ENCODE measurements at regions not wholly inside any gene's neighbourhood (a gene's known extent, or its start where the extent isn't known, plus 50 kb on each side); places are given as distances from the start of the nearest gene placed in this dataset.

DNA sequence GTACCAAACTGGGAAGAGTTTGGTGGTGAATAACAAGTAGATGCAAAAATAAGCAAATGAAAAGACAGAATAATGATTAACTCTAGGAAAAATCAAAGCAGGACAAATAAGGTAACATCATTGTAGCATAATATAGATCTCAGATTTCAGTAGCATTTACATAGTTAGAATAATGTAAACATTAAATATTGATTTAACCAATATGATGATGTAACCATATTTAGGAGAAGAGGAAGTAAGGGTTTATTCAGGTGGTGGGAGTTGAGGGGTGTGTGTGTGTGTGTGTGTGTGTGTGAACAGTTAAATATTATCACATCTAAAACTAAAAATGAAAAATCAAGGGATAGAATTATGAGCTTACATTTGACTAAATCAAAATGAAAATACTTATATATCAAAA is 143.4 kb downstream of the NPR3 start:
- ChIA-PET CTCF (interaction anchor here (0.7 kb wide), 2 partner anchors 94 to 147 kb away, joined by 3 to 6 read pairs; no protein-coding TSS in a partner anchor), POLR2A (ENCODE audit: unreplicated experiment) (no interaction called here)
- Histone ChIP-seq H3K9me3 (ENCODE audit: insufficient read depth, low read depth) (no peaks in the 10 kb centered on the region; the same call in 1 of the 2 replicates), H3K4me3 (no peak overlapping the region), H3F3A (ENCODE audit: insufficient read depth, low read depth) (peaks cover 7% of the 10 kb centered on the region), H3K9me2 (ENCODE audit: insufficient read depth) (no peaks in the 10 kb centered on the region), H3K79me2 (ENCODE audit: low read depth) (no peaks in the 10 kb centered on the region), H3K27me3 (ENCODE audit: insufficient read depth, low read depth) (peaks cover 10% of the 10 kb centered on the region; the same call in 1 of the 2 replicates), H3K4me1 (replicated peaks; ENCODE audit: insufficient read depth) (peaks cover 6% of the 10 kb centered on the region; the same call in 1 of the 2 replicates), H3K36me3 (ENCODE audit: low read depth) (no peaks in the 10 kb centered on the region), H3K4me2 (no peak overlapping the region), H2AFZ (no peak overlapping the region), H4K20me1 (ENCODE audit: insufficient read depth) (no peaks in the 10 kb centered on the region), H3K27ac (no peak overlapping the region)
- no TSS peak for BruUV-seq (replicated peaks)
- DNase-seq: no peak
- intact Hi-C loops (cut with micrococcal nuclease; ENCODE audit: unreplicated experiment): loop anchor here (5.0 kb wide), 3 partner anchors 153 to 448 kb away; no protein-coding TSS in a partner anchor
- TF ChIP-seq EZH2 (IDR thresholded peaks at IDR 0.05; ENCODE audit: low read depth): no peak
- TF ChIP-seq, protein P1, sequence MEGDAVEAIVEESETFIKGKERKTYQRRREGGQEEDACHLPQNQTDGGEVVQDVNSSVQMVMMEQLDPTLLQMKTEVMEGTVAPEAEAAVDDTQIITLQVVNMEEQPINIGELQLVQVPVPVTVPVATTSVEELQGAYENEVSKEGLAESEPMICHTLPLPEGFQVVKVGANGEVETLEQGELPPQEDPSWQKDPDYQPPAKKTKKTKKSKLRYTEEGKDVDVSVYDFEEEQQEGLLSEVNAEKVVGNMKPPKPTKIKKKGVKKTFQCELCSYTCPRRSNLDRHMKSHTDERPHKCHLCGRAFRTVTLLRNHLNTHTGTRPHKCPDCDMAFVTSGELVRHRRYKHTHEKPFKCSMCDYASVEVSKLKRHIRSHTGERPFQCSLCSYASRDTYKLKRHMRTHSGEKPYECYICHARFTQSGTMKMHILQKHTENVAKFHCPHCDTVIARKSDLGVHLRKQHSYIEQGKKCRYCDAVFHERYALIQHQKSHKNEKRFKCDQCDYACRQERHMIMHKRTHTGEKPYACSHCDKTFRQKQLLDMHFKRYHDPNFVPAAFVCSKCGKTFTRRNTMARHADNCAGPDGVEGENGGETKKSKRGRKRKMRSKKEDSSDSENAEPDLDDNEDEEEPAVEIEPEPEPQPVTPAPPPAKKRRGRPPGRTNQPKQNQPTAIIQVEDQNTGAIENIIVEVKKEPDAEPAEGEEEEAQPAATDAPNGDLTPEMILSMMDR (conservative IDR thresholded peaks at IDR 0.05): no peak

DNA sequence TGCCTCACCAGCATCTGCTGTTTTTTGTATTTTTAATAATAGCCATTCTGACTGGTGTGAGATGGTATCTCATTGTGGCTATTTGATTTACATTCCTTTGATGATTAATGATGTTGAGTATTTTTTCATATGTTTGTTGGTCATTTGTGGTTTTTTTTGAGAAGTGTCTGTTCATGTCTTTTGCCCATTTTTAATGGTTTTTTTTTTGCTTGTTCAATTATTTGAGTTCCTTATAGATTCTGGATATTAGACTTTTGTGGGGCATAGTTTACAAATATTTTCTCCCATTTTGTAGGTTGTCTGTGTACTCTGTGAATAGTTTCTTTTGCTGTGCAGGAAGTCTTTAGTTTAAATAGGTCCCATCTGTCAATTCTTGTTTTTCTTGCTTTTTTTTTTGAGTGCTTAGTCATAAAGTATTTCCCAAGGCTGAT is 148.1 kb downstream of the NPR3 start:
- no peak for DNase-seq
- Histone ChIP-seq H3K4me3 (no peak overlapping the region), H2AFZ (no peak overlapping the region), H3K9me3 (ENCODE audit: insufficient read depth, low read depth) (no peaks in the 10 kb centered on the region; the same call in 1 of the 2 replicates), H3K4me1 (replicated peaks; ENCODE audit: insufficient read depth) (no peaks in the 10 kb centered on the region), H3K27me3 (ENCODE audit: insufficient read depth, low read depth) (no peaks in the 10 kb centered on the region), H4K20me1 (ENCODE audit: insufficient read depth) (no peaks in the 10 kb centered on the region), H3K27ac (no peak overlapping the region), H3K4me2 (no peak overlapping the region), H3K36me3 (ENCODE audit: low read depth) (no peaks in the 10 kb centered on the region), H3F3A (ENCODE audit: insufficient read depth, low read depth) (peaks cover 10% of the 10 kb centered on the region), H3K9me2 (ENCODE audit: insufficient read depth) (no peaks in the 10 kb centered on the region), H3K79me2 (ENCODE audit: low read depth) (no peaks in the 10 kb centered on the region)
- TF ChIP-seq, protein P1 (conservative IDR thresholded peaks at IDR 0.05): no peak
- no peak for TF ChIP-seq EZH2 (IDR thresholded peaks at IDR 0.05; ENCODE audit: low read depth)
- intact Hi-C loops (cut with micrococcal nuclease; ENCODE audit: unreplicated experiment): no loop called here
- BruUV-seq (replicated peaks): no TSS peak
- CTCF ChIA-PET: no interaction called here
- POLR2A ChIA-PET (ENCODE audit: unreplicated experiment): no interaction called here

- Histone ChIP-seq H3K36me3 (ENCODE audit: low read depth) (no peaks in the 10 kb centered on the region), H3F3A (ENCODE audit: insufficient read depth, low read depth) (no peaks in the 10 kb centered on the region), H4K20me1 (ENCODE audit: insufficient read depth) (no peaks in the 10 kb centered on the region), H3K4me3 (no peak overlapping the region), H3K4me1 (replicated peaks; ENCODE audit: insufficient read depth) (no peaks in the 10 kb centered on the region), H3K27ac (no peak overlapping the region), H3K79me2 (ENCODE audit: low read depth) (no peaks in the 10 kb centered on the region), H3K9me3 (ENCODE audit: insufficient read depth, low read depth) (no peaks in the 10 kb centered on the region), H2AFZ (no peak overlapping the region), H3K27me3 (ENCODE audit: insufficient read depth, low read depth) (no peaks in the 10 kb centered on the region), H3K4me2 (no peak overlapping the region), H3K9me2 (ENCODE audit: insufficient read depth) (no peaks in the 10 kb centered on the region)
- CTCF ChIA-PET: no interaction called here
- no peak for DNase-seq
- intact Hi-C loops (cut with micrococcal nuclease; ENCODE audit: unreplicated experiment): no loop called here
- no TSS peak for BruUV-seq (replicated peaks)
- no peak for TF ChIP-seq EZH2 (IDR thresholded peaks at IDR 0.05; ENCODE audit: low read depth)
- TF ChIP-seq, protein P1 (conservative IDR thresholded peaks at IDR 0.05): no peak
- POLR2A ChIA-PET (ENCODE audit: unreplicated experiment): no interaction called here
Observed at GRCh38 chr5:32865475-32865874, 154.4 kb downstream of the NPR3 start.
